ENCODE measurements at regions not wholly inside any gene's neighbourhood (a gene's known extent, or its start where the extent isn't known, plus 50 kb on each side); places are given as distances from the start of the nearest gene placed in this dataset.

DNA sequence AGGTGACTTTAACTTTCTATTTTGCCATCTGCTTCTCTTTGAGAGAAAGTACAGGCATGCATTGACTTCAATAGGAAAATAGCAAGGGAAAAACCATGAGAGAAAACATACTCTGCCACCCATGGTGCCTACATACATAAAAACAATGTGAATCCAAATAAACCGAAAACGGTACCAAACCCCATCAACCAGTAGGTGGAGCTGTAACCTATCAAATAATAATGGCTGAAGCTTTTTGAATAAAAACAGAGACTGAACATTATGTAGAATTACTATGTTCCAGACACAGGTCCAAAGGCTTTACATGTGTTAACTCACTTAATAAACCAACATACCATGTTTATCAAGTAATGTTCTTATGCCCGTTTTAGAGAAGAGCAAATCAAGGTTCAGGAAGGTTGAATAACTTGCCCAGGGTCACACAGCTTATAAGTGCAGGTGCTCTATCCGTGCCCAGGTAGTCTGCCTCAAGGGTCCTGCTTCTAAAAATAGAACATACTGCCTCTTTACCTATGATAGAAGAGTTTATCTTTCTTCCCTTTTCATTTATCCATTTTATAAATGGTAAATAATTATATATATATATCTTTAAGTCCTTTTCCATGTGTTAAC is 293.9 kb upstream of the SYT4 start:
- DNase-seq (ENCODE audit: low read depth), result no peak

DNA sequence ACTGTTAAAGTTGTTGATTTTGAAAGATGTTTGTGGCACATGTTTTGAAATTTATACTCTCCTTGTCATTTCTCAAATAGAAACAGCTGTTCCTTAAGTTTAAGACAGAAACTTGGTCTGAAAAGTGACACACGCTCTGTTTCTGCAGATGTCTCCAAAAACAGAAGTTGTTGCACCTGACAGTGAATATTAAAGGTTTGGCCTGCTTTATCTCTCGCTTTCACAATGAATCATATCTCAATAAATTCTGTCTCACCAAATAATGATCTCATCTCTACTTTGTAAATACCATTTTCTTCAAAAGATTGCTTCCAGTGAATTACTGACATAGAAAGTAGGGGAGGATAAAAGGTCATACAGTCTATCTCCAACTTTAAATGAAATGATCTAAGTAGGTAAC is 294.9 kb upstream of the SYT4 start:
- DNase-seq (ENCODE audit: low read depth), result no peak

DNA sequence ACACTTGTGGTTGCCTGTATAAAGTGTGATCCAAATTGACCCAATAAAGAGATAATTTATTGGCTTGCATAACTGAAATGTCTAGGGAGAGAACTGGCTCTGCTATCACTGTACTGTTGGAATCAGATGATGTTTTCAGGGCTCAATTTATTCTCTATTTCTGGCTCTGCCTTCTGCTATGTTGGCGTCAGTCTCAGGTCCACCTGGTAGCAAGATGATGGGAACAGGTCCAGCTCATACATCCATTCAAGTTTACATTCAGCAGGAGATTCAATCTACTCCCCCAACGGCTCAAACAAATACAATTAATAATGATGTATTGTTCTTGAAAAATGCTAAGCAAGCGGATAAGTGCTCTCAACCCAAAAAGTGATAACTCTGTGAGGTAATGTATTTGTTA is 297.7 kb upstream of the SYT4 start:
- no peak for DNase-seq (ENCODE audit: low read depth)

DNA sequence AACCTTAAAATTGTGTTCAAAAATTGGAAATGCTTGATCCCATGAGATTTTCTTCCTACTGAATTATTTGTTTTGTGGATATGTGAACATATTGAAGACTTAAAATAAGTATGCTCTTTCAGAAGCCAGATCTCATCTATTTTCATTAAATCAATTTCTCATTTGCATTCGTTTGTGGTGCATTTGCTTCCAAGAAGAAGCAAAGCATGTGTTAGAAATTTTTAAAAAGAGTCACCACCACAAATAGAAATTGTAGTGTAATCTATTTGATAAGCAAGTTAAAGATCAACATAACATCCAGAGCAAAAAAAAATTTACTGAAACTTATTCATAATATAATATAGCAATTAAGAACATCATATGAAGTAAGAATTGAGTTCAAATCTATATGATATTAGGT is 300.9 kb upstream of the SYT4 start:
- no peak for DNase-seq (ENCODE audit: low read depth)

DNA sequence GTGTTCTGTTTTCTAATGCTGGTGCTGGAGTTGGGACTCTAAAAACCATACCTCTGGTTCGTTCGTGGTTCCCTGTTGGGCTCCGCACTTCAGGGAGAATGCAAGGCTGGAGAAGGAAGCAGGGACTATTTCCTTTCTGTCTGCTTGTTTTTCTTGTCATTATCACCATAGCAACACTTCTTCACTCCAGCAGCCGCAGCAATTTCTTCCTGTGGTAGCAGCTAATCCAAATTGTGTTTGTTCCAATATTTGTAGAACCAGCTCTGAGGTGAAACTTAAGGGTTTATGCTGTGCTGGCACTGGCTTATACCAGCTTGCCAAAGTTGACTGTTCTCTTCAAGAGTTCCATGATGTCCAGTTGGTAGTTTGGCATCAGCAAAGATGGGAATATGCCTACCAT is 301.4 kb upstream of the SYT4 start:
- no peak for DNase-seq (ENCODE audit: low read depth)

DNA sequence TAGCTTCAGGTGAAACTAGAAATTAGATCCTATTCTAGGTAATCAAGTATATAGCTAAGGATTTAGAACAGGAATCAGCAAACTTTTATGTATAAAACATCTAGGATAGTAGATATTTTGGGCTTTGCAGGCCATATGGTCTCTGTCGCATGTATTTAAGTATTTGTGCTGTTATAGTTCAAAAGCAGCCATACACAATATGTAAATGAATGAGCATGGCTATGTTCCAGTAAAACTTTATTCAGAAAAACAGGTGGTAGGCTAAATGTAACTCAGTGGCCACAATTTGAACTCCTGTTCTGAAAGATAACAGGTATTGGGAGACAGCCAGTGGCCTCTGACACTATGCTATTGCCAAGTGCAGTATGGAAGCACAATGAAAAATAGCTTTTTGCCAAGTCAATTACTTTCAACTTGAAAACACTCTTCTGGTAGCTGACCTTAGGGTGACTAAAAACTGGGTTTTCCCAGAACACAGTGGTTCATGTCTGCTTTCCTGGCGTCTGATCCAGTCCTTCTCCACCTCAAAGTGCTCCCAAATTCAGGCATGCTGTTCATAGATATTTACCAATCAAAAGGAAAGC is 304.7 kb upstream of the SYT4 start:
- DNase-seq (ENCODE audit: low read depth), result no peak

DNA sequence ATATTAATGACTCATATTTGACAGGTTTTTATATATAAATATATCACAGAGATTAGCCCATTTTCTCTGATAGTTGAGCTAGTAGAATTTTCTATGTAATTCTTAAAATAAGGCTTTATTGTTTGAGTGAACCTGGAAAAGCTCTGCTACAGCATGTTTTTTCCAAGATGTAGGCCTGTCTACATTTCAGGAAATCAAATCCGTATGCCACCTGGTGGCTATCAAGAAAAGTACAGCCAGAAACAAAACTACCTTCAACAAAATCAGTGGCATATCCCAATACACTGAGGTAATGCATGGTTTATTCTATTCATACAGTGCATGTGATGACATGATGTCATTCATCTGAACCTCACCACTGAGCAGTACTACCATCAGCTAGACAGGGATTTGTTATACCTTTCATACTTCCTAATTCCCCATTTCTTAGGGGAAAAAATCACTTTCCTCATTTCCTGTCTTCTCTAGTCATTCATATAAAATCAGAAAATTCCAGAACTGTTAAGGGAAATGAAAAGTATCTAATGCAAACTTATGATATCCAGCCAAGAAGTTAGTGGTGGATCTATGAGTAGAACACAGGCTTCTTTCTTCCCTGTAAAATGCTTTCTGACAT is 310.4 kb upstream of the SYT4 start:
- no peak for DNase-seq (ENCODE audit: low read depth)

DNA sequence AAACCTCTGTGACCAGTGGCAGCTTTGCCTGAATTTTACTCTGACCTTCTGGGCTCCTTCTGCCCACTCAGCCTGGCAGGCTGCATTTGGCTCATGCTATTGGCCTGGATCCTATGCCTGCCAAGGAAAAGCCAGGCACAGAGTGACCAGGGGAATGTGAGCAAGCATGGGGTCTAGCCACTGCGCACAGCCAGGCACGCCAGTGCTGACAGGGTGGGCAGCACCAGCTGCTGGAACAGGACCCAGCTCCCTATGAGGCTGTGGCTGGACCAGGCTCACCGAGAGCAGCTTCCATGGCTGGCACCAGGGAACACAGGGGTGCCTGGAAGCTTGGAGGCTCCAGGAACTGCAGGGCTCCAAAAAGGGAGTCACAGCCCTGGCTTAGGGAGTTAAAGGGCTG is 311.5 kb upstream of the SYT4 start:
- no peak for DNase-seq (ENCODE audit: low read depth)

DNA sequence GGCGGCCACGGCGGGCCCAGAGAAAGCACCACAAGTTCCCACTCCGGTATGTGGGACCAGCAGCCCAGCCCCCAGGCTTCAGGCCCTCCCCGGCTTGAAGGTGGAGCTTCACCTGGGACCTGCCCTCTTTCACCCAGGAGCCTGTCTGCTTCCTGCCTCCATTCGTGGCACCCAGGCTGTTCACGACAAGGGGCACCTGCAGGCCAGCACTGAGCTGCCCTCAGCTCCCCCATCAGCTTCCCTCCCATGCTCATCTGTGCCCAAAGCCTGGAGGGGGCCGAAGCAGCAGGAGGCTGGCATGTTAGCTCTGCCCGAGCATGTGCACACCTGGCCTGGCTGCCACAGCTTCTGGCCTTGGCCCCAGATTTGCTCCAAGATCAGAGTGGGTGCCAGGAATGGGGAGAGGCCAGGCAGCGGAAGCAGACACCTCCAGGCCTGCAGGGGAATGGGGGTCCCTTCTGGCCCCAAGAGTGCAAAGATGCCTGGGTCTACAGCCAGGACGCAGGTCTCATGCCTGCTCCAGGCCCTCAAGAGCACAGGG is 312.4 kb upstream of the SYT4 start:
- DNase-seq (ENCODE audit: low read depth), result no peak

DNA sequence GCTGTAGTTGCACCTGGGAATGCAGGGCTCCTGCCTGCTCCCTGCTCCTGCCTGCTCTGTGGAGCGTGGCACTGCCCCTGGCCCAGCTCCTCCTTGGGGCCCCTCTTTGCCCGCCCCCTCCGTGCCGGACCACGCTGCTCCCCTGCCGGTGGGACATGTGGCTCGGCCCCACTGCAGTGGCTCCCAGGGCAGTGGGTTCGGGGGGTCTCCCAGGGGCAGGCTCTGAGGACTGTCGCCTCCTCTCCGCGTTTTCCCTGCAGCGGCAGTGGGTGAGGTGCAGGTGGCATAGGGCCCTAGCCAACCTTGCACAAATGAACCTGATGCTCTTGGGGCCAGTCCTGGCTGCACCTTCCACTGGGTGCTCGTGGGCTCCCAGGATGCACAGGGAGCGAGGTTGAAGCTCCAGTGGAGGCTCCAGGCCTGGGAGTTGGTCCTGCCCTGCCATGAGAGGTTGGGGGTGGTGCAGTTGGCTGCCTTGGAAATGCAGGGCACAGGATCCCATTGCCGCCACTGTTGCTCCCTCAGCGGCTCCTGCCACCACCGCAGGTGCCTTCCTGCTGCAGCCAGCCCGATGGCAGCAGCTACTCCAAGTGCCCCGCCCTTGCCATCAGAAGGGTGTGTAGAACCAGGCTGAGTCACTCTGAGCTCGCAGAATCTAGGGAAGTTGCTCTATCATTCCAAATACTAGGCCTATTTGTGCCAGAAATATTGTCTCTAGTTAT is 313.1 kb upstream of the SYT4 start:
- no peak for DNase-seq (ENCODE audit: low read depth)

DNA sequence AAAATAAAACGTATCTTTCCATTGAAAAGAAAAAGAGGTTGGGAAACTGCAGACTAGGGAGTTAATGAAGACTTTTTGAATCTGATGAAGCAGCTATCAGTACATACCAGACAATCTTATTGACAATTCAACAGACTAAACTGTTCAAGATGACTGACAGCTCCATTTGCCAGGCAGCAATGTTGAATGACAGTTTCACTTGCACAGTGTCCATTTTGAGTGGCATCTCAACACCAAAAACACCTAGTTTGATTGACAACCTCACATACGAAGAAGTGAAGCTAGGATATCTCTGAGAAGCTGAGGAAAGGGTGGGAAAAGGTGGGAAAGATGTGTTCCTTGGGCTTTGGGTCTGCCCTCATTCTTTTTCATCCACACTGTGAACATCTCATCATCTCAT is 315.0 kb upstream of the SYT4 start:
- no peak for DNase-seq (ENCODE audit: low read depth)

DNA sequence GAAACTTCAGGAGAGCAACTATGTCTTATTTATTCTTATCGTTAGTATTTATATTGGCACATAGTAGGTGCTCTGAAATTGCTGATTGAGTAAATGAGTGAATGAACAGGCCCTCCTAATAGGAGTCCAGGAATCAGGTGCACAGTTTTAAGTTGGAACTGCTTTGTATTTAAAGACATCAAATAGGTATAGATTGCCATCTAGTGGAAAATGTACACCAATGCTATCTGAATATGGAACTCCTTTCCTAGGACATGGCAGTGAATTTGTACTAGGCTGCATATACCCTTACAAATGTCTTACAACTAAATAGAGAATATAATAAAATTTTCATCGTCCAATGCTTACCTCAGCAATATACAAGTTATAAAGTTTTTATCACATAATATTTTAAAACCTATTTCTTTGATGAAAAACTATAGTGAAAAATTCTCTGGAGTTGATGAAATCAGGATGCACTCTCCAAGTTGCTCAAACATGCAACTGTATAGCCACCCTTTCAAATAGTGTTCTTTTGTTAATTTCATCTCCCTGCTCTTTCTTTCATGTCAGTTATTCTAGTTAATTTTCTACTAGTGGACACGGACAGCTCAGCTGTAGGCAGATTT is 318.9 kb upstream of the SYT4 start:
- no peak for DNase-seq (ENCODE audit: low read depth)

DNA sequence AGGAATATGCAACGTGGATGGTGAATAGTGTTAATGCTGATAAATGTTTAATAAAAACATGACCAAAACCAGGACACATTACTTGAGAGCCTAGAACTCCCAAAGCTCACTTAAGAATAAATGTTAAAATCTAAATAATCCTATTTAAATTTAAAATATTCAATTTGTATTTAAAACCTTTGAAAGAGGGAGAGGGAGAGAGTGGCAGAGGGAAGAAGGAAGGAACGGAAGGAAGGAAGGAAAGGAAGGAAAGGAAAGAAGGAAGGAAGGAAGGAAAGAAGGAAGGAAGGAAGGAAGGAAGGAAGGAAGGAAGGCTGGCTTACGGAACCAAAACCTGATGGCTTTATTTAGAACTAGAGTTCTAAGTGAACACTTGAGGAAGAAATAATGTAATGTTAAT is 324.1 kb upstream of the SYT4 start:
- DNase-seq (ENCODE audit: low read depth), result no peak

DNA sequence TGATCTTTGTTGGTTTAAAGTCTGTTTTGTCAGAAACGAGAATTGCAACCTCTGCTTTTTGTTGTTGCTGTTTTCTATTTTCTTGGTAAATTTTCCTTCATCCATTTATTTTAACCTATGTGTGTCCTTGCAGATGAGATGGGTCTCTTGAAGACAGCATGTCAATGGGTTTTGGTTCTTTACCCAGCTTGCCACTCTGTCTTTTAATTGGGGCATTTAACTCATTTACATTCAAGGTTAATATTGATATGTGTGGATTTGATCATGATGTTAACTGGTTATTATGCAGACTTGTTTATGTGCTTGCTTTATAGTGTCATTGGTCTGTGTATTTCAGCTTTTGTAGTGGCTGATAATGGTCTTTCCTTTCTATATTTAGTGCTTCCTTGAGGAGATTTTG is 327.9 kb upstream of the SYT4 start:
- DNase-seq (ENCODE audit: low read depth), result no peak

DNA sequence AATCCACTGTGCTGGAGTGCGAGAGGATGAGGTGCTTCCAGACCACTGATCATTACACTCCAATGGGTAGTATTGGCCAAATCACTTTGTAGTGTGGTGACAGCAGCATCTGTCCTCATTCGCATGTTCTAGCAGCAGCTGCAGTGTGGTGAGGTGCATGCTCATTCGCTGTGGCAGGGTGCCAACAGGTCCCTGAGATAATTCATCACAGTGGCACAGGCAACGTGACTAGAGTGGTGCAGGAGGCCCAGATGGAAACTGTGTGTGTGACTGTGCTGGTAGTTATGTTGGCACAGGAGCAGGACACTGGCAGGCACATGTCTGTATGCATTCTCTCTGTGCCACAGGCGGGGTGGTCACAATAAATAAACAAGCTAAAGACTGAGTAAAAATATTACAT is 329.5 kb upstream of the SYT4 start:
- no peak for DNase-seq (ENCODE audit: low read depth)

DNA sequence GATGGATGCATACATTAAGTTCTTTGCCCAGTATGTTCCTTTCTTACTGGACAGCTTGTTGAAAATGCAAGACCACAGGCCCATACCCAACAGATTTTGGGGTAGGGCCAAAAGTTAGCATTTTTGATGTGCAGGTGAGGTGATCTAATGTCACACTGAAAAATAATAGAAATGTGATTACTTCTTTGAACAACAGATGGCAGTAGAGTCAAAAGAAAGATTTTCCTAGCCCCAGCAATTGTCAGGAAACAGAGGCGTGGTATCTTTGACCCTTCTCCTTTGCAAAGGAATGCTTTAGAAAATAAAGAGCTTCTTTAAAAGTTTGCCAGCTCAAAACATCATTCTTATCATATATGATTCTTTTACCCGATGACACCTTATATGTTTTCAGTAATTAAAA is 343.6 kb upstream of the SYT4 start:
- peak; percentile 17 for DNase-seq (ENCODE audit: low read depth)

DNA sequence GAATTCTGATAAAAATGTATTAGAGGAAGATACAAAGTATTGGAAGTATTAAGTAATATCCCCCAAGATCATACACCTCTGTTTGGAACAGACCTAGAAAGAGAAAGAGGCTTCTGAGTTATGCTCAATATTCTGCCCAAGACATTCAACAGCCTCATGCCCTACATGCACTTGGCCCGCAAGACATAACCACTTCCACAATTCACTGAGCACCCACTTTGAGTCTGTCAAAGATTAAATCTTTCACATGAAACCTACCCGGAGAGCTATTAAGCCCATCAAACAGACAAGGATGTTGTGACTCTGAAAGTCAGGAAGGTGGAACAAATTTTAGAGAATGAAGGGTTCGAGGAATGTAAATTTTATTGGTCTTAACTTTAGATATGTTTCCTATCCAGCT is 344.7 kb upstream of the SYT4 start:
- no peak for DNase-seq (ENCODE audit: low read depth)

DNA sequence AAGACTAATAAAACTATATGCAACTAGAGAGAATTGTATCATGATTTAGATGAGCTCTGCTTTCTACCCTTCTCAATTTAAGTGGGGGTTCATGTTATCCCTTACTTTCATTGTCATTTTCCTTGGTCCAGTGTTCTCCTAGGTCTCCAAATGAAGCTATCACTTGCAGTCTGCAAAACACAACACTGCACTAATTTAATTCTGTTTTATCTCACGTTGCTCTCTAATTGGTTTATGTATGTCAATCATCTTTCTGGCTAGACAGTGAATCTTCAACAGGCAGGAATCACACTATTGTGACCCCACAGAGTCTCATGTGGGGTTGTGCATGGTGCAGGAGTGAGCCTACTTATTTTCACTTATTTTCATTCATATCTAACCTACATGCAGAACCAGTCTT is 348.3 kb upstream of the SYT4 start:
- DNase-seq (ENCODE audit: low read depth), result no peak

DNA sequence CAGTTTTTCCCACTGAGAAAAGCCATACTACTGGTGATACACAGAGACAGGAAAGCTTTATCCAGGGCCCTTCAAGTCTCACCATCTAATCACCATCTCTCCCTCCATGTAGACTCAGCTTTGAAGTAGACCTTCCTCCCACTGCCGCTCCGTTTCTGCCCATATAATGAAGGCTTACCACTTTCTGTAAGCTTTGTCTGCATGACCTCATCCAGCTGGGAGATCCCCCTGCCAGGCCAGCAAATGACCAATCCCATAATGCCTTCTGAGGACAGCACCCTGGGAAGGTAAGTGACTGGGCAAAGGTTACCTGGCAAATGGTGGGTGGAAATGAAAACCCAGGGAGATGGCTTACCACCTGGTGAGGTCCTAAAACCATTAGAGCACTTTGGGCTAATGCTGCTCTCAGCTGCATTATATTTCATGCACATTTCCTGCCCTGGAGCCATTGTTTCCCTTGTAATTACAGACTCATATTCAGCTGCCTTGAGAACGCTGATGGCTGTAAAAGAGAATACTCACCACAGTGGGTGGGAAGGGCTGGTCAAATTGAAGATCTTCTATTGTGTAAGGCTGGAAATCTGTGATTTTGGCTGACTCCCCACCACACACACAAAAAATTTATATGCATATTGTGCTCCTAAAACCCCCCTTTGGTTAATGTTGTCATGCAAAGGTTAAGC is 350.7 kb upstream of the SYT4 start:
- no peak for DNase-seq (ENCODE audit: low read depth)

DNA sequence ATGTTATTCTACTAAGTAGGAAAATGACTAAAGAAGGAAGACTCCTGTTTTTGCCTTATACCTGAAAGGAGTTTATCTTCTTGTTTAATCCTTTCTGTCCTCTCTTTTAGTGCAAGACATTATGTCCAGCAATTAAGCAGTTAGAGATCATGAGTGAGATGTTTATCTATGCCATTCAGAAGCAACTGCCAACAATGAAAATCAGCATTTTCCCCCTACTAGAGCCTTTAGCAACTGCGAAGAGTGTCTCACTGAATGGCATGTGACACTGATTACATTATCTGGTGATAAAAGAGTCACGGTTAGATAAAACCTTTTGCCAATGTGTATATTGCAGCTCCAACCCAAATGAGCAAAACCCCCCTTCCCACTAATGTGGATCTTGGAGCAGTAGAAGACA is 357.7 kb upstream of the SYT4 start:
- no peak for DNase-seq (ENCODE audit: low read depth)

DNA sequence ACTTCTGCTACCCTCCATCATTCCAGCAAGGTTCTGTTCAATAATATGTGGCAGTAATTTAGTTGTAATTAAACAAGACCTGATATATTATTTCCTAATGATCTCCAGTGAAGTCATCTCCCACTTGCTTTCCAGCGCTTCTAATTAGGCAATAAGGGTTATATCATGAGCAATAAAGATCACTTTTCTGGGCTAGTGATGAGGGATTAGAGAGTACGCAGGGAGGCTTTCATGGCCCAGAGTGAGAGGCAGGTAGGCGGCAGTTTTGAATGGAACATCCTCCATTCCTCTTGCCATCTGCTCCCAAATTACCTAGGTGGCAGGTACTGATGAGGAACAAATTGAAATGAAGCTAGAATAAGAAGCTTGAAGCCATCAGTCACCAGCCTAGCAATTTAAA is 358.1 kb upstream of the SYT4 start:
- no peak for DNase-seq (ENCODE audit: low read depth)
